ENCODE measurements at regions not wholly inside any gene's neighbourhood (a gene's known extent, or its start where the extent isn't known, plus 50 kb on each side); places are given as distances from the start of the nearest gene placed in this dataset.

- no peaks in the 10 kb centered on the region for H3K36me3 Mint-ChIP-seq (ENCODE audit: low read depth)
- H3K36me3 ChIP-seq (ENCODE audit: insufficient read depth): no peaks in the 10 kb centered on the region
- peaks cover 17% of the 10 kb centered on the region; the same call in 1 of the 2 replicates for H3K27me3 ChIP-seq (ENCODE audit: insufficient read depth)
- H3K4me1 Mint-ChIP-seq: peaks cover 41% of the 10 kb centered on the region
- no peaks in the 10 kb centered on the region for H4K20me1 ChIP-seq (replicated peaks; ENCODE audit: insufficient read depth)
- peaks cover 19% of the 10 kb centered on the region for H3K27me3 Mint-ChIP-seq (ENCODE audit: insufficient read depth, low read depth, poor library complexity)
- no peak overlapping the region for H3K27ac Mint-ChIP-seq
- H3K9me2 ChIP-seq (ENCODE audit: insufficient read depth): no peaks in the 10 kb centered on the region
- H2AFZ ChIP-seq: no peak overlapping the region
- no peak overlapping the region for H3K27ac ChIP-seq (ENCODE audit: low read depth)
- TF ChIP-seq CREB1 (CRISPR knock-in tag; IDR thresholded peaks at IDR 0.05; ENCODE audit: low read depth): no peak
- no peak for TF ChIP-seq CTCF (conservative IDR thresholded peaks at IDR 0.05; ENCODE audit: low read depth in 2 of 2)
- ATAC-seq (no peak), DNase-seq (ENCODE audit: low spot score) (no peak)
- H3K4me3 Mint-ChIP-seq: no peak overlapping the region
- H3F3A ChIP-seq (replicated peaks; ENCODE audit: low read depth): no peaks in the 10 kb centered on the region
- H3K79me2 ChIP-seq (replicated peaks; ENCODE audit: insufficient read depth): no peaks in the 10 kb centered on the region
- H3K4me3 ChIP-seq: no peak overlapping the region
- peaks cover 57% of the 10 kb centered on the region for H3K4me1 ChIP-seq (ENCODE audit: insufficient read depth)
- no peak overlapping the region for H3K4me2 ChIP-seq
- no peaks in the 10 kb centered on the region for H3K9me3 Mint-ChIP-seq
Measured at GRCh38 chr5:87784879-87785495, 372.3 kb upstream of the CCNH start.

GRCh38 chr5:87784311-87784710, 371.6 kb upstream of the CCNH start:
- peaks cover 41% of the 10 kb centered on the region for H3K4me1 Mint-ChIP-seq
- Histone ChIP-seq H3K27me3 (ENCODE audit: insufficient read depth) (peaks cover 17% of the 10 kb centered on the region; the same call in 1 of the 2 replicates), H3K4me1 (ENCODE audit: insufficient read depth) (peaks cover 57% of the 10 kb centered on the region), H3F3A (replicated peaks; ENCODE audit: low read depth) (no peaks in the 10 kb centered on the region), H2AFZ (no peak overlapping the region), H3K36me3 (ENCODE audit: insufficient read depth) (no peaks in the 10 kb centered on the region), H4K20me1 (replicated peaks; ENCODE audit: insufficient read depth) (no peaks in the 10 kb centered on the region), H3K4me2 (no peak overlapping the region), H3K9me2 (ENCODE audit: insufficient read depth) (no peaks in the 10 kb centered on the region), H3K27ac (ENCODE audit: low read depth) (no peak overlapping the region), H3K79me2 (replicated peaks; ENCODE audit: insufficient read depth) (no peaks in the 10 kb centered on the region), H3K4me3 (no peak overlapping the region)
- H3K9me3 Mint-ChIP-seq: no peaks in the 10 kb centered on the region
- no peak for TF ChIP-seq JUNB (IDR thresholded peaks at IDR 0.05; ENCODE audit: unreplicated experiment)
- peaks cover 19% of the 10 kb centered on the region for H3K27me3 Mint-ChIP-seq (ENCODE audit: insufficient read depth, low read depth, poor library complexity)
- ATAC-seq (no peak), DNase-seq (ENCODE audit: low spot score) (no peak)
- no peaks in the 10 kb centered on the region for H3K36me3 Mint-ChIP-seq (ENCODE audit: low read depth)
- no peak overlapping the region for H3K27ac Mint-ChIP-seq
- H3K4me3 Mint-ChIP-seq: no peak overlapping the region

GRCh38 chr5:87782916-87783315, 370.2 kb upstream of the CCNH start:
- Histone ChIP-seq H3K4me3 (no peak overlapping the region), H3K27ac (ENCODE audit: low read depth) (no peak overlapping the region), H3K27me3 (ENCODE audit: insufficient read depth) (peaks cover 9% of the 10 kb centered on the region; the same call in 1 of the 2 replicates), H3K79me2 (replicated peaks; ENCODE audit: insufficient read depth) (no peaks in the 10 kb centered on the region), H3K4me1 (ENCODE audit: insufficient read depth) (peaks cover 47% of the 10 kb centered on the region), H4K20me1 (replicated peaks; ENCODE audit: insufficient read depth) (no peaks in the 10 kb centered on the region), H3K4me2 (no peak overlapping the region), H3K36me3 (ENCODE audit: insufficient read depth) (no peaks in the 10 kb centered on the region), H3K9me2 (ENCODE audit: insufficient read depth) (no peaks in the 10 kb centered on the region), H2AFZ (no peak overlapping the region), H3F3A (replicated peaks; ENCODE audit: low read depth) (no peaks in the 10 kb centered on the region)
- Mint-ChIP-seq H3K9me3 (no peaks in the 10 kb centered on the region), H3K36me3 (ENCODE audit: low read depth) (no peaks in the 10 kb centered on the region), H3K27me3 (ENCODE audit: insufficient read depth, low read depth, poor library complexity) (peaks cover 14% of the 10 kb centered on the region), H3K4me3 (no peak overlapping the region), H3K27ac (no peak overlapping the region), H3K4me1 (peaks cover 31% of the 10 kb centered on the region)
- DNase-seq (ENCODE audit: low spot score) (no peak), ATAC-seq (no peak)
- TF ChIP-seq ZNF331 (CRISPR knock-in tag; IDR thresholded peaks at IDR 0.05; ENCODE audit: low read depth) (no peak), EZH2phosphoT487 (IDR thresholded peaks at IDR 0.05; ENCODE audit: unreplicated experiment) (no peak), CTCF (conservative IDR thresholded peaks at IDR 0.05; ENCODE audit: low read depth in 2 of 2) (no peak), JUNB (IDR thresholded peaks at IDR 0.05; ENCODE audit: unreplicated experiment) (no peak), NANOG (IDR thresholded peaks at IDR 0.05; ENCODE audit: borderline replicate concordance) (no peak), CREB1 (CRISPR knock-in tag; IDR thresholded peaks at IDR 0.05; ENCODE audit: low read depth) (no peak), EZH2 (IDR thresholded peaks at IDR 0.05; ENCODE audit: low read depth, unreplicated experiment) (no peak), STAT1 (IDR thresholded peaks at IDR 0.05; ENCODE audit: unreplicated experiment) (no peak)

Data from GM23338 (cell line).